ENCODE measurements at regions not wholly inside any gene's neighbourhood (a gene's known extent, or its start where the extent isn't known, plus 50 kb on each side); places are given as distances from the start of the nearest gene placed in this dataset.

- DNase-seq: peak; percentile 16 to 45 (median 38)
Observed at GRCh38 chr2:217075268-217076057, 215.6 kb upstream of the TNP1 start.

DNA sequence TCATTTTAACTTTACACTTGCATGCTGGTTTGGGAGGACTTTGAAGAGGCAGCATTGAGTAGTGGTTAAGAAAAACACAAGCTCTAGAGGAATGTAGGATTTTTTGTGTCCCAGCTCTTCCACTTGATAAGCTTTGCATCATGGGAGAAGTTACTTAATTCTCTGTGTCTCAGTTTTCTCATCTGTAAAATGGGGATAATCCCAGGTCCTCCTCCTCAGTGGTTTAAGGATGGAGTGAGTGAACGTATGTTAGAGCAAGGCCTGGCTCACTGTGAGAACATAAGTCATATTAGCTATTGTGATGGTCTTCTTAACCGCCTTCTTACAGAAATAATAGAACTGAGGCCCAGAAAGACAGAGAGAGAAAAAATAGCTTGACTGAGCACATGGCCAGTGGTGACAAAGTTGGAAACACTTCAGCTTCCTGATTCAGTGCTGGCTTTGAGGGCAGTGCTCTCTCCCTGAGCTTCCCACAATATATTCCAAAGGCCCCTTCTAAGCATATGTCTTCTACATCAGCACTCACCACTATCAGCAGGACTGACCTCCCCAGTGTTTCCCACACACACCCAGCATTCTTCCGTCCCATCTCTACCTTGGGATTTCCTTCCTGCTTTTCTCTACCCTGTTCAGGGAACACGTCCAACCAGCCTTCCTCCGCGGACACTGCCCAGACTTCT is 214.9 kb upstream of the TNP1 start:
- peak in 1 of 4 experiments; percentile 14 for DNase-seq

DNA sequence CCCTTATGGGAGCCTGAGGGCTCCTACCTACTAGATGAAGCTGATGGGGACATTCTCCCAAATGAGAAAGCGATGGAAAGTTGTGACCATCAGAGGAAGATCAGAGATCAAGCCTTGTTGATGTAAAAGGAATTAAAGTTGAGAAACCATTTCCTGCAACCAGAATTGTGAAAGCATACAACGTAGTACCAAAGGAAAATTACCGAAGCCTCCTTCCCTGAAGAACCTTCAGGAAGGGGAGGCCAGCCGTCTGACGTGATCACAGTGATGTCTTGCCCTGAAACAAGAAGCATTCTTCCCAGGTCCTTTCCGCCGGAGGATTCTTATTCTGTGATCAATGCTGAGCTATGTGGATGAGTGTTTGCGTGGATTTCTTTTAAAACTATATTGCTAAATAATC is 211.6 kb upstream of the TNP1 start:
- DNase-seq: peak; percentile 26 to 66 (median 54)

DNA sequence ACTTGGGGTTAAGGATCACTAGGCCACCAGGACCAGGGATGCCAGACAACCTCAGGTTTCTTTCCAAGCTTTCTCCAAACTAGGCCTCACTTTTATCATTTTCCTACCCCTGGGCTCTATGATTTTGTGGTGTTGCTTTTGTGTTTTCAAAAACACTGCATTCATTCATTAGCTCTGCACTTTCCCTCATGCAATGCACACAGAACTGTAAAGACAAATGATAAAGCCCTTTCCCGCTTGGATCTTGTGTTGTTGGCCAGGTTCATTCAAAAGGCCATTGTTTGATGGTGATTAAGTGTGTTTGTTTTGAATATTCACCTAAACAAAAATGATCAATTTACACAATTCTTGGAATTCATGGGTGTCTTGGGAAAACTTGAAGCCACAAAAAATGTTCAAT is 210.7 kb upstream of the TNP1 start:
- DNase-seq: no peak

GRCh38 chr2:217070043-217070430 is 210.2 kb upstream of the TNP1 start:
- DNase-seq: no peak

DNA sequence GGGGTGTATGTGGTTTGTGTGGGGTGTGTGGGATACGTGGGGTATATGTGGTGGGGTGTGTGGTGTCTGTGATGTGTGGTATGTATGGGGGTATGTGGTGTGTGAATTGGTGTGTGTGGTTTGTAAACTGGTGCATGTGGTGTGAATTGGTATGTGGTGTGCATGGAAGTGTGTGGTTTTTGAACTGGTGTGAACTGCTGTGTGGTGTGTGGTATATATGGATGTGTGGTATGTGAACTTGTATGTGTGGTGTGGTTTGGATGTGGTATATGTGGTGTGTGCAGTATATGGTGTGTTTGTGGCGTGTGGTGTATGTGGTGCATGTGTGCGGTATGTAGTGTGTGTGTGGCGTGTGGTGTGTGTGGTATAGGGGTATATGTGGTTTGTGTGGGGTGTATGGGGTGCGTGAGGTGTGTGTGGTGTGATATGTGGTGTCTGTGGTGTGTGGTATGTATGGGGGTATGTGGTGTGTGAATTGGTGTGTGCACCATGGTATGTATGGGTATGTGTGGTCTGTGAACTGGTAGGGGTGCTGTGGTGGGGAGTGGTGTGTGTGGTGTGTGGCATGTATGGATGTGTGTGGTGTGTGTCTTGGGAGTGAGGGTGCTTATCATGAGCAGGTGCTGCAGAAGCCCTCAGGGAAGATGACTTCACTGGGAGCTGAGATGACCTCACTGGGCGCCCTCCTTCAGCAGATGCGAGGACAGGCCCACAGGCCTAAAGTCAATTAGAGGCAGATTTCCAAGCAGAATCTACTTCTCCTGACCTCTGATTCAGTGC is 209.6 kb upstream of the TNP1 start:
- no peak for DNase-seq

- no peak for DNase-seq
Observed at GRCh38 chr2:217068677-217069250, 208.9 kb upstream of the TNP1 start.

- DNase-seq: no peak
Observed at GRCh38 chr2:217067787-217068186, 207.9 kb upstream of the TNP1 start.

DNA sequence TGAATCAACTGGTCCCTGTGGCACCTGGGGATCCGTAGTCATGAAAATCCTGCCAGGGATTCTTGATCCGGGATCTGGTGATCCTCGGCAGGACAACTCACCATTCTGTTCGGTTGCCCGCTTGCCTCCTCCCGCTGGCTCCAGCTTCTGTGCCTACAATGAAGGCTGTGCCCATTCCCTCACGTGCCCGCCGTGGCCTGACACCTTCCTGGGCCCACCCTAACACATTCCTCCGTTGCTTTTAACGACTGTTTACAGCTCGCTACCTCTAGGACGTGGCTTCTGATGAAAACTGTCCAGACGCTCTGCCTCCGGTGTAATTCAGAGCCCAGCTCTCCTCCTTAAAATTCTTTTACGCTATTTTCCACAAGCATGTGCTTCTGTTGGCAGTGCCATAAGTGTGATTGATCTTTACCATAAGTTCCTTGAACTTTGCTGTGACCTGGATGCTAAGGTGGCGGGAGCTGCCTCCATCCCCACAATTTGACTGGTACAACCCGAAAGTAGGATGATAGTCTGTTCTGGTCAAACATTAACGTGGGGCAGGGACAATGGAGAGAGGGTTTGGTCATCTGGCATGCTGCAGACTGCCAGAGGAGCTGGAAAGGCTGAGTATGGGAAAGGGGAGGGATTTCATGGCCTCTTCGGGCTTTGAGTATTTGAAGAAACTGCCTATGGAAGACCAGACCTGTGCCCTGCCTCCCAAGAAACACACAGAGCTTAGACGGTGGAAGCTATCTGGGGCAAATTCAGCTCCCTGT is 206.8 kb upstream of the TNP1 start:
- no peak for DNase-seq

DNA sequence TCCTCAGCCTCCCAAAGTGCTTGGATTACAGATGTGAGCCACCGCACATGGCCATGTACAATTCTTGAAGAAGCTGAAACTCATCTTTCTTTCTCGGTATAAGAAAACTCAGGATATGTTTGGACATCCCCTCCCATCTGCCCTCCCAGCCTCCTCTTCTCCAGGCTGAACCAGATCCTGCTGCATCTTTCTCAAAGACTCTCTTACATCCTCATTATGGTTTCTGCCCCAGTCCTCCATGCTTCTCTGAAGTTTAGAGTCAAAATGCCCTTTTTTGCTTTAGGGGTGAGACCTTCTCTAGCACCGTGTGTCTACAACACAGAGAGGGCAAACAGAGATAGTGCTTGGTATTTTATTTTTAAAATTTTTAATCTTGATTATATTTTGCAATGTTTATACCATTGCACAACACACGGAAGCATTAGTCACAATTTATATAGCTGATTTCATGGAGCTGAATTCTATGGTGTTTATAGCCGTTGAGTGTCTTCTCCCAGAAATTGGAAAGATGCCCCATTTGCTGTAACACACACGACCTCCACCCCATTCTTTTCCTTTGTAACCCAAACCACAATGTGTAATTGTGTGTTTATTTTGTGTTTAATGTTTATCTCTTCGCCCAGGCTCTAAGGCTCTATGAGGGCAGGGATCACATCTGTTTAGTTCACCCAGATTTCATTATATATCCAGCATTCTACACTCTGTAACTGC is 206.0 kb upstream of the TNP1 start:
- DNase-seq: no peak

- DNase-seq: no peak
Observed at GRCh38 chr2:217065012-217065290, 205.1 kb upstream of the TNP1 start.

DNA sequence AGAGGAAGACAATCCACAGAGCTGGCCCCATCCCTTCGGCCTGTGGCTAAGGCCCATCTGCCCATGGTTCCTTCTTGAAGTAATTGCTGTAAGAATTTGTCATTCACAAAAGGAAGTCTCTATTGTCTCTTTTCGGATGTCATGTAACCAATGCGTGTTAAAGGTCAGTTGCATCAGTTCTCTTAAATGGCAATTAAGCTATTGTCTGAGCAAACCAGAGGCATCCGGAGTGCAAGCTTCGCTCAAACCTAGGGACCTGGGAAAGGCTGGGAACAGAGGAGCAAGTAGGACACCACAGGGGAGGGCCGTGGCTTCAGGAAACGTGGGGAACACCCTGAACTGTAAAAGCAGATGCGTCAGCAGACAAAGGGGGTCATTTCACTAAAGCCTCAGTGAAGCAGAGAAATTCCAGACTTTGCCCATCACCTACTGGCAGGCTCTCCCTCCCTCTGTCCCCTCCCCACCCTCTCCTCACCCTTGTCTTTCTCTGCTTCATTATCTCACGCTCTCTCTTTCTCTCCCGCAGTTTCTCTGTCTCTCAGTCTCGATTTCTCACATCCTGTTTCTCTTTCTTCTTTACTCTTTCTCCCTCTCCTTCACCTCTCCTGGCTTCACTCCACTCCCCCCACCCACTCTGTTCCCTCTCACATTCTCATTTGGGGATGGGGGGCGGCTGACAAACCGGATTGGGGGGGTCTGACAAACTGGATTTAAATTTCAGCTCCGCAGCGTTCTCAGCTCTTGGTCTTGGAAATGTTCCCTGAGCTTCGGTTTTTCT is 204.6 kb upstream of the TNP1 start:
- peak; percentile 20 to 65 (median 40) for DNase-seq

GRCh38 chr2:217063238-217063755 is 203.4 kb upstream of the TNP1 start:
- DNase-seq: no peak

GRCh38 chr2:217062768-217063167 is 202.9 kb upstream of the TNP1 start:
- DNase-seq: no peak

GRCh38 chr2:217061916-217062505 is 202.1 kb upstream of the TNP1 start:
- no peak for DNase-seq

GRCh38 chr2:217060951-217061547 is 201.2 kb upstream of the TNP1 start:
- DNase-seq: no peak

- DNase-seq: no peak
Observed at GRCh38 chr2:217060516-217060915, 200.7 kb upstream of the TNP1 start.

- DNase-seq: no peak
Observed at GRCh38 chr2:217058791-217059755, 199.2 kb upstream of the TNP1 start.

DNA sequence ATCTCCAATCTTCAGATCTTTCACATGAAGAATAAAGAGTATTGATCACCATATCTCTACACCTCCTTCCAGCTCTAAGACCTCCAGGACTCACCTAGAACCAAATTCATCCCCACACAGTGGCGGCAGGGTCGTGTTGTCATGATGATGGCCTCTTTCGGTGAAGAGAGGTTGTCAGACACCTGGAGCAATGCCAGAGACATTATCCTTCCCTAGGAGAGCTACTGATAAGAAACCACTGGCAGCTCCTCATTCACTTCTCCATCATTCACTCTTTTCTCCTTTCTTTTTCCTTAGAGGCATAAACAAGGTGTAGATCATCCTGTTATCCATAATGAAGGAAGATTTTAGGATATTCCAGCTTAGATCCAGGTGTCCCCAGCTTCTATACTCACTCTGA is 197.9 kb upstream of the TNP1 start:
- DNase-seq: no peak
